Liver (tissue), 3 donors: ENCODE measurements at regions not wholly inside any gene's neighbourhood (a gene's known extent, or its start where the extent isn't known, plus 50 kb on each side); places are given as distances from the start of the nearest gene placed in this dataset.

Source experiments
- EGR1 ChIP-seq, 2 donors: IDR thresholded peaks; 2 replicates each; pipeline ENCODE4 v1.6.1; 2016 to 2018; ENCODE audit warnings: antibody characterized with exemption in 2 of 2, low read depth in 2 of 2
- GABPA ChIP-seq, 2 donors: IDR thresholded peaks in 1 of 2; conservative IDR thresholded peaks in 1 of 2; 2 replicates each; pipeline ENCODE4 v1.6.1; 2016; ENCODE audit warnings: antibody characterized with exemption in 2 of 2, mild to moderate bottlenecking in 1 of 2, moderate library complexity in 1 of 2
- JUND ChIP-seq, 2 donors: IDR thresholded peaks; 2 replicates each; pipeline ENCODE4 v1.6.1; 2016; ENCODE audit warnings: antibody characterized with exemption in 2 of 2
- RAD21 ChIP-seq, 2 donors: IDR thresholded peaks; 2 replicates each; pipeline ENCODE4 v1.6.1; 2016; ENCODE audit warnings: antibody characterized with exemption in 2 of 2, mild to moderate bottlenecking in 2 of 2
- RXRA ChIP-seq, 2 donors: IDR thresholded peaks; 2 replicates each; pipeline ENCODE4 v1.6.1; 2017 to 2018; ENCODE audit warnings: antibody characterized with exemption in 2 of 2, mild to moderate bottlenecking in 1 of 2
- YY1 ChIP-seq: IDR thresholded peaks from 2 replicates; pipeline ENCODE4 v1.6.1; 2016; ENCODE audit warnings: antibody characterized with exemption, mild to moderate bottlenecking
- TF ChIP-seq, protein P1 (sequence below): IDR thresholded peaks from 2 replicates; pipeline ENCODE4 v1.6.1; 2016; ENCODE audit warnings: antibody characterized with exemption
- TF ChIP-seq, protein P2 (sequence below): fragments of 150-350 bp; IDR thresholded peaks from 2 replicates; pipeline ENCODE4 v1.5.1; 2017; ENCODE audit warnings: improper control_type of control experiment, low read depth, low read length; ENCODE audit not compliant: missing input control
- donor health status: healthy.
- donor health status: healthy.

DNA sequence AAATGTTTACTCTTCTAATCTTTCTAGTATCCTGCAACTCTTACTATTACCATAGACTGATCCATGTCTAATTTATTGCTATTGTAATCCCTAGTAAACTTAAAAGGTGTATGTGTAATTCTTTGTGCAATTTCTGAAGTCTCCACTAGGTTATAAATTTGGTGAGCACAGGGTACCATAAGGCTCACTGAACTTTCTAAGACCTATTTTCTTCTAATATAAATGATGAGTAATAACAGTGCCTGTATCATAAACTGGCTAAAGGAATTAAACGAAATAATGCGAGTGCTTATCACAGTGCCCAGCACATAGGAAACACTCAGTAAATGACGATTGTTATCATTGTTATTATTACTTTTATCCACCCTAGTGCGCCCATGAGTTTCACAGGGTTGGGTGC, 119.1 kb downstream of the KLF12 start:
- TF ChIP-seq, protein P1, sequence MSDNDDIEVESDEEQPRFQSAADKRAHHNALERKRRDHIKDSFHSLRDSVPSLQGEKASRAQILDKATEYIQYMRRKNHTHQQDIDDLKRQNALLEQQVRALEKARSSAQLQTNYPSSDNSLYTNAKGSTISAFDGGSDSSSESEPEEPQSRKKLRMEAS = no peak
- TF ChIP-seq, protein P2, sequence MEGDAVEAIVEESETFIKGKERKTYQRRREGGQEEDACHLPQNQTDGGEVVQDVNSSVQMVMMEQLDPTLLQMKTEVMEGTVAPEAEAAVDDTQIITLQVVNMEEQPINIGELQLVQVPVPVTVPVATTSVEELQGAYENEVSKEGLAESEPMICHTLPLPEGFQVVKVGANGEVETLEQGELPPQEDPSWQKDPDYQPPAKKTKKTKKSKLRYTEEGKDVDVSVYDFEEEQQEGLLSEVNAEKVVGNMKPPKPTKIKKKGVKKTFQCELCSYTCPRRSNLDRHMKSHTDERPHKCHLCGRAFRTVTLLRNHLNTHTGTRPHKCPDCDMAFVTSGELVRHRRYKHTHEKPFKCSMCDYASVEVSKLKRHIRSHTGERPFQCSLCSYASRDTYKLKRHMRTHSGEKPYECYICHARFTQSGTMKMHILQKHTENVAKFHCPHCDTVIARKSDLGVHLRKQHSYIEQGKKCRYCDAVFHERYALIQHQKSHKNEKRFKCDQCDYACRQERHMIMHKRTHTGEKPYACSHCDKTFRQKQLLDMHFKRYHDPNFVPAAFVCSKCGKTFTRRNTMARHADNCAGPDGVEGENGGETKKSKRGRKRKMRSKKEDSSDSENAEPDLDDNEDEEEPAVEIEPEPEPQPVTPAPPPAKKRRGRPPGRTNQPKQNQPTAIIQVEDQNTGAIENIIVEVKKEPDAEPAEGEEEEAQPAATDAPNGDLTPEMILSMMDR = no peak
- TF ChIP-seq RAD21 (IDR thresholded peaks at IDR 0.05) = no peak
- no peak for TF ChIP-seq GABPA (IDR thresholded peaks at IDR 0.05 in 1 of 2, conservative IDR thresholded peaks at IDR 0.05 in 1 of 2)
- no peak for TF ChIP-seq EGR1 (IDR thresholded peaks at IDR 0.05; ENCODE audit: low read depth in 2 of 2)
- no peak for TF ChIP-seq JUND (IDR thresholded peaks at IDR 0.05)
- TF ChIP-seq RXRA (IDR thresholded peaks at IDR 0.05) = no peak
- TF ChIP-seq YY1 = no peak
